ENCODE measurements at regions not wholly inside any gene's neighbourhood (a gene's known extent, or its start where the extent isn't known, plus 50 kb on each side); places are given as distances from the start of the nearest gene placed in this dataset.
"Not testable (repeated sequence)": the region's sequence is repeated elsewhere in the genome, so short reads cannot be mapped to it uniquely, and the experiment has no call there.

DNA sequence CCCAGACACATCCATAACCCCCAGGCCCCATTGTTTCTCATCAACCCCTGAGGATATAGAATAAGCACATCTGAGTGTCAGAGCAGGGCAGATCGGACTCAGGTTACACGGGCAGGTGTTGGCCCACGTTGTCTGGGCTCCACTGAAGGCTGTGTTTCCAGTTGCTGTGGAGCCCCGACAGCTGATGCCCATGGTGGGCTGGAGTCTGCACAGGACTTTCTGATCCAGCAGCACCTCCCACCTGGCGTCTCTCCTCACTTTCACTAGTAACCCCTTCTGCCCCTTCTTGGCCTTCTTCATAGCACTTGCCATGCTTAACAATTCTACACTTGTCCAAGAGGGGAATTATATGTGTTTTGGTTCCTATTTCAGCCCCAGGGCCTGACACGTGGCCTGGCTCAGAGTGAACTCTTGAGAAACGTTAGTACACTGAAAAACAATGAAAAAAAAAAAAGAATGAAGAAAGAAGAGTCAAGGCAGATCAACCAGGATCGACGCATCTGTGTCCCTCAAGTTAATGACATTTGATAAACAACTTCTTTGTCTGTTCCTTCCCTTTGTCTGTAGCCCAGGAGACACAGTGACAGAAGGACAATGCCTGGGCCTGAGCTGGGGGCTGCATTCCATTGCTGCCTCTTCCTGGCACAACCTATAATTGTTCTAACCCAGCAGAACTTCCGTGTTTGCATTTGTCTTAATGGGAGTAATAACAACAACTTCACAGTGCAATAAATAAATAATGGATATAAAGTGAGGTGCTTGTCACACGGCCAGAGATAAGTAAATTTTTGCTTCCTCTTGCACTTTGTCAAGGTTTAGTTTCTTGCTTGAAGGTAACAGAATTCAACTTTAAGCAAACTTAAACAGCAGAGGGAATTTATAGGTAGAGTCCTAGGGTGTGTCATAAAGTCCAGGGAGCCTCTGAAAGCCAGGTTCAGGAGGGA lies 224.2 kb upstream of the SSTR4 start:
- no peak for FAIRE-seq
- DNase-seq (ENCODE audit: low spot score in 2 of 2), result no peak

DNA sequence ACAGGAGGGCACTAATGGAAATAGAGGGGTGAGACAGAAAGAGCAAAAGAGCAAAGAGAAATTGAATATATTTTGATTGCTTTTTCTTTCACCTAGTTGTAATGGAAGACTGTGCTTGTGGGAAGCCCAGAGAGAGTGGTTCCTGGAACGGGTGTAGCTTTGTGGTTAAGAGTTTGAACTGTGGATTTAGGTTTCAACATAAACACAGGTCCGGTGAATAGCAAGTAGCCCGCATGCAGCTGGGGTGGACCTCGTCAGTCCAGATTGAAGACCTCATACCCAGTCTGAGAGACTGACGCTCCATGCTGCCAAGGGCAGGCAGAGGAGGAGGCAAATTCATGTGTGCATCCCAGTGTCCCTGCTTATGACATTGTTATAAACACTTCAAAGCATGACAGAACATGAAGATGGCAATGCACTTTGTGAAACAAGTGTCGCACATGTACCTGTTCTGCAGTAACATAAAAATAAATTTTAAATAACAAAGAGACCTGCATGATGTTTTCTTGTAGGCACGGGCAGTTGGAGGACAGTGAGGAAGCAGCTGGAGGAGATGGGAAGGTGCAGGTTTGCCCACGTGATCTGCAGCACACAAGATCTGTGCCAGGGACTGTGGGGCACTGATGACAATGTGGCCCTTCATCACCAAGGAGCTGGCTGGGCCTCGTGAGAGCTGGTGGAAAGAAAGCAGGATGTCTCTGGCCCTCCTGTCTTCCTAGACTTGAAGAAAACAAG lies 220.5 kb upstream of the SSTR4 start:
- FAIRE-seq (no peak), DNase-seq (ENCODE audit: low spot score in 2 of 2) (no peak)

DNA sequence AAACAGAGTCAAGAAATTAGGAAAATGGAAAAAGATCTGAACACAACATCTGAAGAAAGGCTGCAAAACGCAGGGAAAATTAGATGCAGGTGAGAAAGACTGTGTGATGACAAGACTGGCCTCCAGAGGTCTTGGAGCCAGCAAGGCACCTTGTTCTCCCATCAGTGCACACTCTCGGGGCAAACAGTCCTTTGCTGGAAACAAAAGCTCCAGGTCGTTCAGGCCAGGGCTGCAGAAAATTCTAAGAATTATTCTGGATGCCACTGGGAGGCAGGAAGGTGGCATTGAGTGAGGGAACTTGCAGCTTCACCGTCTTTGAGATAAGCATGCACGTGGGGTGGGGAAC lies 219.9 kb upstream of the SSTR4 start:
- FAIRE-seq (no peak), DNase-seq (ENCODE audit: low spot score in 2 of 2) (no peak)

DNA sequence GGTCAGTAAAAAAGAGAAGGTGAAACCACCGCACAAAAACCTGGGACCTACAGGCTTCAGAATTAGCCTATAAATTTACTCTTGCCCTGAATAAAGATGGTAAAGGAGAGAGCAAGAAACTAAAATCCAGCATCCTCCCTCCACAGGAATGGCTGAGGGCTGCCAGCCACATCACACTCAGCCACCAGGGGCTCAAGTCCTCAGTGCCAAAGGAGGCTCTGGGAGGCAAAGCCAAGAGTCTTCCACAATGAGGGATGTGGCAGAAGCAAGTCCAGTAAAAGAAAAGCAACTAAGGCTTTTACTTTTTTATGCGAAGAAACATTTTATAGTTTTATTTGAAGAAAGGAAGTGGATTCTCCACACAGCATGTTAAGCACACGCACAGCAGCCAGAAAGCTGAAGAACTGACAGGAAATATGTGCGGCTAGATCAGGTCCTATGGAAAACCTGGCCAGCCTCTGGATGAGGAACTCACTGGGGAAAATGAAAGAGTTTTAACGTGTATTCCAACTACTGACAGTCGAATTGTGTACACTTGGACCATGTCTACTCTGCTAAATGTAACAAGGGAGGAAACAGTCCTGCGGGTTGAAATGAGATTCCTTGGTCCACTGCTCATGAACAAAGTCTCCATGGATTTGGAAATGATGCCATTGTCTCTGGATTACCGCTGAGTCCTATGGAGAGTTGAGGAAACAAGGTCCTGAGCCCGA lies 219.4 kb upstream of the SSTR4 start:
- no peak for FAIRE-seq
- no peak for DNase-seq (ENCODE audit: low spot score in 2 of 2)

DNA sequence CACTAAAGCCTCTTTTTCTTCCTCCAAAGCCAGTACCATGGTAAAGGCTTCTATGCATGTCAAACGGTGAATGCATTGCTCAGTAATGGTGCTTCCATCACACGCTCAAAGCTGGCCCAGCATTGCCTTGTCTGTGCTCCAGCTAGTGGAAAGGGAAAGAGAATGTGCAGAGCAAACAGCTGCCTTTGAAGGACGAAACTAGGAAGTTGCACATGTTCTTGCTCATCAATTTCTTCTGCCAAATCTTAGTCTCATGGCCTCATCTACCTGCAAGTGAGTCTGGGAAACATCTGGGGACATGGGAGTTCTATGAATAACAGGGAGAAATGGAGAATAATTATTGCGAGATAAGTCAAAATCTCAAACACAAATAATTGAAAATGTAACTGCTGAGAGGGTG lies 216.5 kb upstream of the SSTR4 start:
- DNase-seq (ENCODE audit: low spot score in 2 of 2) (no peak), FAIRE-seq (no peak)

DNA sequence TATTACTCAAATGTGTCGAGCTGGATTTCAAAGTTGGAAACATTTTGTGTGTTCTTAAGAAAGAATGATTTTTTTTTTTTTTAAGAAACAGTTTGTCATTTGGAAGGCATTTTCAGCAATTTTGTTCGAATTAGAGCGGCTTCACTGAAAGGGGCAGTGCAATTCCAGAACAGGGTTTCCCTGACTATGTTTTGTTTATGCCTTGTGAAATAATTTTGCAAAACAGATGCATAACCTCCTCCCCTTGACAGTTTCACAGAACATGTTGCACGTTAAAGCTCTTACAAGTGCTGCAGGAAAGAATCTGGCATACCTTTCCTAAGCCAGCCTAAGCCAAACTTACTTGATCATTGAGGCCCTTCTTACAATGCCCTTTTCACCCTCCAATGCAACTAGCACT lies 216.0 kb upstream of the SSTR4 start:
- FAIRE-seq (no peak), DNase-seq (ENCODE audit: low spot score in 2 of 2) (no peak)

DNA sequence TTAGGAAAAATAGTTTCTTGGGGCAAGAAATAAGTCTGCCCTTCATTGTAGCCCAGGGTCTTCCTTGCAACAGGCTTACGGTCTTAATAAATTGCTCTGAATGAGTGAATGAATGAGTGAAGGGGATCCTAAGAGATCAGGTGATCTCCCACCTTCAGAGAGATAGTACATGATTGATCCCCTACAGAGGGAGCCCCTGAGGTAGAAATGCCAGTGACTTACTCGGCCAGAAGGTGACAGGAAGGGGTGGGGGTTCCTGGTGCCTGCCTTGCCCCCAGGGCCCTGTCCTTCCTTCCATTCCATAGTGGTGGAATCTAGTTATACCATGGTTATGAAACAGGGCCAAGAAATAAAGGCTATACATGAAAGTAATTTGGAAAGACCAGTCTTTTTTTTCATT lies 215.3 kb upstream of the SSTR4 start:
- FAIRE-seq (no peak), DNase-seq (ENCODE audit: low spot score in 2 of 2) (no peak)

DNA sequence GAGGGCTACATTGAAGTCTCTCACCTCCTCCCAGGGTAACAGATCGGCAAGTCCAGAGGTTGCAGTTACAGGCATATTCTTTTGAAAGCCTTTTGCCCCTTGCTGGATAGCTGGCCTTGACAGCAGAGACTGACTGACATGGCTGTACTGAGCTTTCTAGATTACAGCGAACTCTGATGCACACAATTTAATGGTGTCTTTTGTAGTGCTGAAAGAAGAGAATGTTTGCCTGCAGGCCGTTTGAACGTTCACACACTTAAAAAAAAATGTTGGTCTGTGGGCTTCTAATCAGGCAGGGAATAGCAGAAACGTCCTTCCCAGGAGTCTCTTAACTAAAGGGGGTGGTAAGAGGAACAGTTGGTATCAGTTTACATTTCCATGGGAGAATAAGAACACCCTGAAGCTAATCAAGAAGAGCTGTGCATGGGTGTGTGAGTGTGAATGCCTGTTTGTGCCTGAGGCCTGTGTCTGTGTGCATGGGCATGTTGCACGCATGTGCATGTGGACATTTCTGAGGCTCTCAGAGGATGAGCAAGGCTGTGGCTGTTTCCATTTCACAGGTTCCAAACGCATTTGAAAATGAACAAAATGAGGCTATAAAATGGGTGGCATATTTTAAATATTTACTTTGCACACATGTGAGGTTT lies 213.9 kb upstream of the SSTR4 start:
- no peak for DNase-seq (ENCODE audit: low spot score in 2 of 2)
- FAIRE-seq, result no peak

DNA sequence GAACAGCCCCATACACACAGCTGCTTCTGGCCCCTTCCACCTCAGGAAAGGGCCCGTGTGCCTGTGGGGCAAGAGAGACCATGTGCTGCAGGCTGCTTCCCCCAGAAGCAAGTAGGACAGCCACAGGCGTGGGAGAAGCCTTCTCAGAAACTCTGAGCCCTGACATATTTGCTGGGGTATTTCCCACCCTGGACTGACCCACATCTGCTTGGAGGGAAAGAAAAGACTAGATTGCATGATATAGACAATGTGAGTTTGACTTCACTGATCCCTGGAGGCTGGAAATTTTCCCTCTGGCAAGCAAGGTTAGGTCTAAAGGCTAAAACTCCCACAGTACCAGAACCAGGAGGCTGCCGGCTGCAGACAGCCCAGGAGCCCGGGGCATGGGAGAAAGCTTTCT lies 213.3 kb upstream of the SSTR4 start:
- FAIRE-seq, result no peak
- DNase-seq (ENCODE audit: low spot score in 2 of 2), result no peak

DNA sequence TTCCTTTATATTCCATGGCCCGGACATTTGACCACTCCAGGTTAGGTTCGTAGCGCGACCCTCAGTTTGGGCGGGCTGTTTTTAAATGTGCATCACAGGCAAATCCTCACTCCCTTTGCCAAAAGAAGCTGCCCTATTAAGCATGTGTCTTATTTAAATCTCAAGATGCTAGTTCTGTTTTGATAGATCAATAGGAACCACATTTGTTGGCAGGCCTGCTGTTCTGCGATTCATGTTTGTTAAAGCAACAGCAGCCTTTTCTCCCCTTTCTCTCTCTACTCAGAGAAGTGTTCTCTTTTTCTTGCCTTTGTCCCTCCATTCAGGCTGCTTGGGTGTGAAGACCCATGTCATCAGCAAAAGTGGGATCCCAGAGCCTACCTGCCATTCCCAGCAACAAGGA lies 212.0 kb upstream of the SSTR4 start:
- DNase-seq (ENCODE audit: low spot score in 2 of 2), result no peak
- FAIRE-seq, result no peak

DNA sequence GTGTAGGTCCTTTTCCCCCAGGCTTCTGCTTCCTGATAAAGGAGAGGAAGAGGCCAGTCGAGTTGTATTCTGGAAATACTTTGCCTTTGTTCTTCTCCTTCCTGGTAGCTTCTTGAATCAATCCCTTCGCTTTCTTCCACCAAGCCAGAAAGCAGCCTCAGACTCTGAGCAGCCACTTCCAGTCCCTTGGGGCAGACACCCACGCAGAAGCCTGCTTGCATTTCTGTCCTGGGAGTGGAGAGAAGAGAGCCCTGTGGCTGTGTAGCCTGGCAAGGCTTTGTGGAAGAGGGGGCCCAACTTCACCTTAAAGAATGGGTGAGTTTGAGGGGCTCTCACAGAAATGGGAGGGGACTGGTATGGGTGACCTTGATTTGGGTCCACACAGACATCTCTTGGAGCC lies 211.0 kb upstream of the SSTR4 start:
- DNase-seq (ENCODE audit: low spot score in 2 of 2), result no peak
- no peak for FAIRE-seq

DNA sequence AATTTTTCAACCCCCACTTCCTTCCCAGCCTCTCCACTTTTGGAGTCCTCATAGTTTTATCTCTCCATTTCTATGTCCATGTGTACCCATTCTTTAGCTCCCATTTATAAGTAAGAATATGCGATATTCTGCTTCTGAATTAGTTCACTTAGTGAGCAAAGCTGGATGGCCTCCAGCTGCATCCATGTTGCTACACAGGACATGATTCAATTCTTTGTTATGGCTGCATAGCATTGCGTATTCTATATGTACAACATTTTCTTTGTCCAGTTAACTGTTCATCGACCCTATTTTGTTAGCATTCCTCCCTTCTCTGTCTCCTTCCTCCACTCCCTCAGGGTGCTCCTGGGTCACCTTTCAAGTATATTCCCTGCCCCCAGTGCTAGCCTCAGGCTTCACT lies 210.0 kb upstream of the SSTR4 start:
- FAIRE-seq (no peak), DNase-seq (ENCODE audit: low spot score in 2 of 2) (no peak)

DNA sequence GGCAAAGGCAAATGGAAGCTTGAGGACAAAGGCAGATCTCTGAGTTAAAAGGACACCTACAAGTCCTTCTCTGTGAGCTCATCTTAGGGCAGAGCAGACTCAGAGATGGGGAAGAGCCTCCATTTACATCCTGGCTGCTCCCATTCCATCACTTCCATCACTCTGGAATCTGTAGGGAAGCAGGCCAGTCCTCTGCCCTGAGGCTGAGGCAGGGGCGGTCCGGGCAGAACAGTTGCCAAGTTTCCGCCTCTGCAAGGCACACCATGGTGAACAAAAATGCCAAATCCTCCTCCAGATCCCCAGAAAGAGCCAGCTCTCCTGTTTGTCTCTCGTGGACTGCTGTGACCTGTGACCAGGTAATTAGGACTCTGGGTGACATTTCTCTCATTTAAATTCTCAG lies 209.6 kb upstream of the SSTR4 start:
- no peak for DNase-seq (ENCODE audit: low spot score in 2 of 2)
- no peak for FAIRE-seq

DNA sequence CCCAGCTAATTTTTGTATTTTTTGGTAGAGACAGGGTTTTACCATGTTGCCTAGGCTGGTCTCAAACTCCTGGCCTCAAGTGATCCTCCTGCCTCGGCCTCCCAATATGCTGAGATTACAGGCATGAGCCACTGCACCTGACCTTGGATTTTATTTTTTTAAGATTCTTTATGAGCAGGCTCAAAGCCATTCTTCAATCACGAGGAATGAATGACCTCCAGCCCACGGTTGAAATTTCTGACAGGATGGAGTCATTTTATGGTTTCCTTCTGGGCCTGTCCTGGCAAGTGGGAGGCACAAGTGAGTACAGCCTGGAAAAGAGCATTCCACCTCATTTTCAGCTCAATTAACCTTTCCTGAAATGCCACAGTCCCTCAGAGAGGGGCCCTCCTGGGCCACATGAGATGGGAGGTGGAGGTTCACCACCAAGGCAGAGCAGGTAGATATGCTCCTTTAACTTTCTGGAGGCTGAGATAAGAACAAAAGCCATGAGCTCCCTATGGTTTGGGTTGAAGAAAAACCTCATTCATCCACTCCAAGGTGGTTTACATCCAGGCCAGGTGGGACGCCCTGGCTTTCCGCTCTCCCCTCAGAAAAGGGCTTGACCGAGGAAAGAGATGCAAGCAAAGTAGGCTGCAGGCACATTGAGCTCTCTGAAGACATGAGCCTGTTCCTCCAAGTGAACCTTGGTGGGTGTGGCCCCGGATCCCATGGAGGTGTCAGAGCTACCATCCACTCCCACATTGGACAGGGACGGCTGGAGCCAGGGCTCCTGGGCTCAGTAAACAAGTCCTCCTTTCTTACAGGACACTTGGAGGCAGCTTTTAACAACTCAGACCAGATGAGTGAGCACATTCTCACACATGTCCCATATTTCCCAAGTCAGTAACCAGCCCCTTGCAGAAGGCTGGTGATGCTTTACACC lies 208.5 kb upstream of the SSTR4 start:
- no peak for FAIRE-seq

DNA sequence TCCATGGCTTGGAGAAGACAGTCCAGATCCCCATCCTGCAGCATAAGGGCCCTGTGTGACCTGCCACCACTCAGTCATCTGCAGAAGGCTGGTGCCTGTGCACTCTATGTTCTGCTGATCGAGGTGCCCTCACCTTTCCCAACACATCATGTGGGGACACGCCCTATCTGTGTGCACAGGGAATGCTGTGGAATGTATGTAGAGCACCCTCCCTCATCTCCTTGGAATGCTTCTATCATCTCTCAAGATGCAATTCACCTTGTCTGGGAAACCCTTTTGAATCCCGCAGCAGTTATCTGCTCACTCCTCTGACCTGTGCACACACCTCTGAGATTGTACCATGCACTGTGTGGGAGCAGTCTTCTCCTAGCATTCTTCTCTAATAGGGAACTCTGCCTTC lies 207.2 kb upstream of the SSTR4 start:
- no peak for DNase-seq (ENCODE audit: low spot score in 2 of 2)

More for the DNA sequence above, 208.5 kb upstream of the SSTR4 start:
- no peak for DNase-seq (ENCODE audit: low spot score in 2 of 2)

DNA sequence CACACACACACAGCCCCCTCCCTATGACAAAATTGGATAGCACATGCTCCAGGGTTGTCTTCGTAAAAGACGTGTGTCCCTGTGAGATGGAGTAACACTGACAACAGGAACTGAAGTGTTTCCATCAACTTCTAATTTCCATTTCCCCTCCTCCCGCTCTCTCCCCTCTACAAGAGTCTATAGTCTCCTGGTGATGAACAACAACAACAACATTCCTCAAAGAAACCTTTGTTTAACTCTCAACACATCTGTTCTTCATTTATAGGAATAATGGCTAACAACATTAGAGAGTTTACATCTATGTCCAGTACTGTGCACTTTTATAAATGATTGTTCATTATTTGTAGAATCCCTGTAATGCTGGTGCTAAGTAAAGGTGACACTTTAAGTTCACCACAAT lies 205.8 kb upstream of the SSTR4 start:
- FAIRE-seq (no peak), DNase-seq (ENCODE audit: low spot score in 2 of 2) (no peak)

More for the DNA sequence above, 207.2 kb upstream of the SSTR4 start:
- FAIRE-seq, result no peak

DNA sequence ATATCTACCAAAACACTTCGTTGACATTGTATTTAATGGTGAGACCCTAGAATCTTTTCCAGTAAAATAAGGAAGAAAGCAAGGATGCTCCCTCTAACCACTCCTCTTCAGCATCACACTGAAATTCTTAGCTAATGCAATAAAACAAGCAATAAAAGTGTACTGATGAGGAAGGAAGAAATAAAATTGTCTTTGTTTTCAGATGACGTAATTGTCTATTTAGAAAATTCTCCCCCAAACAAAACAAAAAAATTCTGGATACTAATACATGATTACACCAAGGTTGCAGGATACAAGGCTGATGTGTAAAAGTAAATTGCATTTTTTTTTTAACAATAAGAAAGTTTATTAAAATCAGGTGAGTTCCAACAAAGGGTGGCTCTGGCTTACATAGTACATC lies 205.0 kb upstream of the SSTR4 start:
- DNase-seq (ENCODE audit: low spot score in 2 of 2), result no peak
- no peak for FAIRE-seq

DNA sequence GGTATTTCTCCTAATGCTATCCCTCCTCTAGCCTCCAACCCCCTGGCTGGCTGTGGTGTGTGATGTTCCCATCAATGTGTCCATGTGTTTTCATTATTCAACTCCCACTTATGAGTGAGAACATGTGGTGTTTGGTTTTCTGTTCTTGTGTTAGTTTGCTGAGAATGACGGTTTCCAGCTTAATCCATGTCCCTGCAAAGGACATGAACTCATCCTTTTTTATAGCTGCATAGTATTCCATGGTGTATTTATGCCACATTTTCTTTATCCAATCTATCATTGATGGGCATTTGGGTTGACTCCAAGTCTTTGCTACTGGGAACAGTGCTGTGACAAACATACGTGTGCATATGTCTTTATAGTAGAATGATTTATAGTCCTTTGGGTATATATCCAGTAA lies 204.4 kb upstream of the SSTR4 start:
- FAIRE-seq; DNase-seq (ENCODE audit: low spot score in 2 of 2): not testable (repeated sequence)

DNA sequence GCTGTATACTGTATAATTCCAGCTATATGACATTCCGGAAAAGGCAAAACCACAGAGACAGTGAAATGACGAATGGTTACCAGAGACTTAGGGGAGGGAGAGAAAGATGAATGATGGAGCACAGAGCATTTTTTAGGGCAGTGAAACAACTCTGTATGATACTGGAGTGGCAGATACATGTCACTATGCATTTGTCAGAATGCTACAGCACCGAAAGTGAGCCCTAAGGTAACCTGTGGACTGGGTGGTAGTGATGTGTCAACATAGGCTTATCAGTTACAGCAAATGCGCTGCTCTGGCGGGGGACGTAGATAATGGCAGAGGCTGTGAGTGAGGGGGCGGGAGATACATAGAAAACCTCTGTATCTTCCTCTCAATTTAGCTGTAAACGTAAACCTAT lies 201.3 kb upstream of the SSTR4 start:
- FAIRE-seq (no peak), DNase-seq (ENCODE audit: low spot score in 2 of 2) (no peak)
